Right ventricle myocardium inferior (tissue), 1 donor: ENCODE measurements at regions not wholly inside any gene's neighbourhood (a gene's known extent, or its start where the extent isn't known, plus 50 kb on each side); places are given as distances from the start of the nearest gene placed in this dataset.

Experiments
- ATAC-seq: fragments of 200-7000 bp; cut with Tn5 transposase; one replicate; pipeline ENCODE4 v1.9.1; 2020; ENCODE audit warnings: mild to moderate bottlenecking, moderate library complexity
- DNase-seq: peaks from one replicate; pipeline ENCODE4 v3.0.0; 2021; ENCODE audit errors: missing footprints
- intact Hi-C: fragments of 100-400 bp; cut with DNase I; formaldehyde crosslinking; loops from one replicate; pipeline ENCODE4 v1.11.0; 2022
- donor health status: DM: no; HTN: yes; CAD: no; lungs with severe emphysema.

DNA sequence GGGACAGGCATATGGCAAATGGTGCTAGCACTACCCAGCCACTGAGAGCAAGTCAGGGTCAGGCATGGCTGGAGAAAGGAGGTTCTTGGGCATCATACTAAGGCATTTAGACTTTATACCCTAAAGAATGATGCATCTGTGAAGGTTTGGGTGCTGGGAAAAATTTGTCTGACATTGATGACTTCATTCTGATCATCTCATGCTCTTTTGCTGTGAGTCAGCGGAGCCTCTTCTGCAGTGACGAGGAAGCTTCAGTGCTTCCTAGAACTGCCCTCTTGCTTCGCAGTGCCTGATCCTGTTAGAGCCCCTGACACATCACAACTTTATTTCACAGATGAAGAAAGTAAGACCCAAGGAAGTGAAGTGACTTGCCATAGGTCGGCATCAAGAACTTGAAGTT is 266.6 kb upstream of the GAS1 start:
- ATAC-seq (no peak), DNase-seq (no peak)
- intact Hi-C loops: no loop called here

DNA sequence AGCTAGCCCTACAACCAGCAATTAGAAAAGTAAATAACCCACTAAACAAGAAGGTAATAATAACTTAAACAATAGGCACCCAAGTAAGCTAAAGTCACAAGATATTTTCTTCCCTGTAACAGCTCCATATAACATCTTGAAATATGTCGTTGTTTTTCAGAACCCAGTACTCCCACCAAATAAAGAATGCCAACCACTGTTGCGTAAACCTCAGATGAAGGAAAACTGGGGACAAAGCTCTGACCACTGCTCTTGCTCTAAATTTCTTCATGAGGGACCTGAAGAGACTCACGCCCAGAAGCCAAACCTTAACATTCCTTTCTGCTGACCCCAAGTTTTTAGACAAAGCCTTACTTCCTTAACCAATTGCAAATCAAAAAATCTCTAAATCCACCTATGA is 267.7 kb upstream of the GAS1 start:
- intact Hi-C loops: no loop called here
- ATAC-seq: no peak
- no peak for DNase-seq

GRCh38 chr9:87216036-87216435 is 268.7 kb upstream of the GAS1 start:
- intact Hi-C loops: no loop called here
- ATAC-seq (no peak), DNase-seq (no peak)

- intact Hi-C loops: no loop called here
- no peak for ATAC-seq
- DNase-seq: no peak
These were observed 269.7 kb upstream of the GAS1 start for GRCh38 chr9:87216897-87217455.

GRCh38 chr9:87223392-87224246 is 274.0 kb upstream of the DAPK1 start:
- ATAC-seq: peak; percentile 69
- DNase-seq: no peak
- intact Hi-C loops: no loop called here

DNA sequence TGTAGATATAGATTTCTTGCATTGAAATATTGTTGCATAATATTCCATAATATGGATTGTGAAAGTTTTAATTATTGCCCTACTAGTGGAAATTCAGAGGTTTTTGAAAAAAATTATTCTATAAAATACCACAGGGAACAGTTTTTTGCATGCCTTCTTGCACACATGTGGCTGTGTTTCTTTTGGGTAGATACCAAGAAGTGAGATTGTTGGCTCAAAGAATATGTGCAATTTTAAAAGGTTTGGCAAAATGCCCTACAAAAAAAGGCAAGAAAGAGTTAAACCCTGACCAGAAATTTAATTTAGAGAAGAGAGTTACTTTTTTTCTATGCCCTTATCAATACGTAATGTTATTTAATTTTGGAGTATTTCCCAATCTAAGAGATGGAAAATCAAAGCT is 270.8 kb upstream of the DAPK1 start:
- no peak for ATAC-seq
- intact Hi-C loops: no loop called here
- no peak for DNase-seq

- DNase-seq (no peak), ATAC-seq (no peak)
- intact Hi-C loops: no loop called here
These were observed 270.2 kb upstream of the DAPK1 start for GRCh38 chr9:87227456-87227855.

- peak; percentile 52 for ATAC-seq
- DNase-seq: no peak
- intact Hi-C loops: no loop called here
These were observed 268.6 kb upstream of the DAPK1 start for GRCh38 chr9:87229108-87229507.

GRCh38 chr9:87233431-87233830 is 264.2 kb upstream of the DAPK1 start:
- no peak for DNase-seq
- intact Hi-C loops: no loop called here
- ATAC-seq: no peak

DNA sequence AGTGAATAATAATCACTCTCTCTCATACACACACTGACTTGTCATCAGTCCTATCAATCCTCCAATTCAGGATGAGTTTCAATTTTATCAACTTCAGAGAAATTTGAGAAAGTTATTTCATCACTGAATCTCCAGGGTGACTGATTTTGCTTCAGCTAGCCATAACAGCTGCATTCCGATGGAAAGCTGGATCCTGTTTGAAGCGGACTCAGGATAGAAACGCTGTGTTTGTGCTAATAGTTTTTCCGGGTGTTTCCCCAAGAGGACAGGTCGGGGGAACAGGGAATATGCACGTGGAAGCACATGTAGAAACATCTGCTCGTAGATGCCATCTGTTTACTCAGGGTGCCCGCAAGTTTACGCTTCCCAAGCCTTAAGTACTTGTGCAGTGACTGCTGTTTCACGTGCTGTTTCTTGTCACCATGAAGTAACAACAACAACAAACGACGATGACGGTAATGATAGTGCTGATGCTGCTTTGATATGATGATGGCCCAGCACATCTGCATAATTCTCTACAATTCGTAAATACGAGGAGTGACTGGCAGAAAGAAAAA is 263.7 kb upstream of the DAPK1 start:
- intact Hi-C loops: no loop called here
- no peak for DNase-seq
- ATAC-seq: peak; percentile 63

DNA sequence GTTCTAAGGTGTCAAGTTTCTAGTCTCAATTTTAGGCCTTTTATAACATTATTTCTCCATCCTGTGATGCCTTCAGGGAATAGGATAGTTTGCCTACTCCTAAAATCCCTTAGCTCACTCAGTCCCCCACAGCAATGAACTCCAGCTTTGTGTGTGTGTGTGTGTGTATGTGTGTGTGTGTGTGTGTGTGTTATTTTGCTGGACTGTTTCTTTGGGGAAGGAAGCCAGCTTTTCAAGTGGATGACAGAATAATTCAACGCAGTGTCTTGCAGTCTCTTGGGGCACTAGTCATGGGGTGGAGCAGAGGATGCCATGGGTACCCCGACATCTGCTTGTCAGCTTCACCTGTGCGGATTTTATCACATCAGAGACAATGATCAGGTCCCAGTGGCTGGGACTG is 262.8 kb upstream of the DAPK1 start:
- ATAC-seq (no peak), DNase-seq (no peak)
- intact Hi-C loops: no loop called here

GRCh38 chr9:87236546-87236945 is 261.1 kb upstream of the DAPK1 start:
- intact Hi-C loops: no loop called here
- DNase-seq (no peak), ATAC-seq (no peak)

GRCh38 chr9:87237336-87237735 is 260.3 kb upstream of the DAPK1 start:
- ATAC-seq (no peak), DNase-seq (no peak)
- intact Hi-C loops: no loop called here

DNA sequence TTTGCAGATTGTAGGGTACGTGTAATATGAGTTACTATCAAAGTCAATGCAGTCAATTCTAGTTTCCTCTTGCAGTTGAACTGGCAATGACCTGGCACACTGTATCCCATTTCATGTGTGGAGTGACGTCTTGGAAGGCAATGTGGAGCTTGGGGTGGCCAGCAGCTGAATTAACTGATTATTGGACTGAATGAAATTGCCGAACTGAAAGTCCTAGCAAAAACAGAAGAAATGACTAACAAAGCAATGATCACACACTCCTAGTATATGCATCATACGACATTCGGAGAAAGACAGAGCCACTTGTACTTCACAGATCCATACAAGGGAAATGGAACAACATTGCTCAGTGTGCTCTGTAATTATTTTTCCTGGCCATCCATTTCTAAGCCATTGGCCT is 259.1 kb upstream of the DAPK1 start:
- ATAC-seq: no peak
- DNase-seq: no peak
- intact Hi-C loops: no loop called here

GRCh38 chr9:87239312-87239711 is 258.4 kb upstream of the DAPK1 start:
- intact Hi-C loops: no loop called here
- no peak for ATAC-seq
- DNase-seq: no peak

- intact Hi-C loops: no loop called here
- DNase-seq (no peak), ATAC-seq (no peak)
These were observed 254.1 kb upstream of the DAPK1 start for GRCh38 chr9:87243602-87244001.

DNA sequence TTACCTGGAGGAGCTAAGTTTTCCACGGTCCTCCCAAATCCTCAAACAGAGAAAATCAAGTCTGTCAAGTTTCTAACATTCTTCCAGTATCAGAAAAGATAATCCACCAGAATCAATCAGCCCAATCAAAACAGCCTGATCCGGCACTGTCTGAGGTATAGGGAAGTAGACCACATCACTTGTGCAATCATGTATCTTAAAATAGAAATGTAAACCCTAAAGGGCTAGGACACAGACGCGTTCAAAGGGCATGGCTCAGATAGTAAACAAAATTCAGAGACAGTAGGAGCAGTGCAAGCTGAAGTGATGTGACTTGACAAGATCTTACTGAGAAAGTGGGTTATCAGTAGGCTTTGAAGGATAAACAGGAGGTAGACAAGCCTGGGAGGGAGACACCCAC is 252.4 kb upstream of the DAPK1 start:
- no peak for ATAC-seq
- intact Hi-C loops: no loop called here
- DNase-seq: no peak

GRCh38 chr9:87247097-87247496 is 250.6 kb upstream of the DAPK1 start:
- no peak for ATAC-seq
- no peak for DNase-seq
- intact Hi-C loops: no loop called here

DNA sequence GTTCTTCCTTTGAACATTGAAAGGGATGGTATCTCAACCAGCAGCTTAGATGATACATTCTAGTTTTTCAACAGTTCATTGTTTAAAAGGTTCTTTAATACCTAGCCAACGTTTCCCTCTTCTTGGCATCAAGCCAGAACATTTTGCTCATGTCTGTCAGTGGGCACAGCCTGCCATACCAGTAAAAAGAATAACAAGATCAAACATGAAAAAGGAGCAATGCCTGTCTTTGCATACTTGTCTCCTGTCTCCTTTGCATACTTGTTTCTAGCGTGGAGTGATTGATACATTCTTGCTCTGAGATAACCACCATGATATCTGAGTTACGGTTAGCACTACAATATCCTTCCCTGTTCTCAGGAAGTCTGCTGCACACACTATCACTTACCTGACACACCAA is 248.6 kb upstream of the DAPK1 start:
- intact Hi-C loops: no loop called here
- no peak for ATAC-seq
- DNase-seq: no peak

DNA sequence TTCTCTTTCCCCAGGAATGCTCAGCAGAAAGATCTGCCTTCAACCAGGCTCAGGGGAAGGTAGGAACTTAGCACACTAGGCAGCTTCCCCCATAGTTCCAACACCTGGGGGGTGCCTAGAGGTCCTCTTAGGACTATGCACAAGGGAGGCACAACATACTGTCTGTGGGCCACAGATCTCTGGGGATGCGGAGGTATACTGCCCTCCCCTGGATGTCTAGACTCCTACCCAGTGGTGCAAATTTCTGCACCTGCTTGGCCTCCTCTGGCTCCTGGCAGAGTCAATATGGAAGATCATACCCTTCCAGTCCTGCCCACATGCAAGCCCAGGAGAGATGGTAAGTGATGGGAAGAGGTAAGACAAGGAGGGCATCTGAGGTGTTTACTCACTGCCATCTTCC is 247.5 kb upstream of the DAPK1 start:
- ATAC-seq (no peak), DNase-seq (no peak)
- intact Hi-C loops: no loop called here
